Suppressor macrophage treated with lipopolysaccharide for 4 hours (primary cell): ENCODE measurements at regions not wholly inside any gene's neighbourhood (a gene's known extent, or its start where the extent isn't known, plus 50 kb on each side); places are given as distances from the start of the nearest gene placed in this dataset.

Experiments used
- DNase-seq: peaks from one replicate; pipeline ENCODE4 v3.0.0-alpha.2; 2020

- peak; percentile 10 for DNase-seq
These were observed 684.9 kb downstream of the TRAM1L1 start for GRCh38 chr4:116400480-116400879.

GRCh38 chr4:116397714-116398113 lies 687.7 kb downstream of the TRAM1L1 start:
- DNase-seq = no peak

GRCh38 chr4:116397291-116397690 lies 688.1 kb downstream of the TRAM1L1 start:
- no peak for DNase-seq

- DNase-seq = no peak
These were observed 690.0 kb downstream of the TRAM1L1 start for GRCh38 chr4:116395408-116395807.

- no peak for DNase-seq
These were observed 694.4 kb downstream of the TRAM1L1 start for GRCh38 chr4:116391020-116391419.

- DNase-seq = peak; percentile 20
These were observed 696.2 kb downstream of the TRAM1L1 start for GRCh38 chr4:116389139-116389538.

- DNase-seq = no peak
These were observed 697.4 kb downstream of the TRAM1L1 start for GRCh38 chr4:116387937-116388474.

- no peak for DNase-seq
These were observed 698.5 kb downstream of the TRAM1L1 start for GRCh38 chr4:116386856-116387255.

GRCh38 chr4:116385583-116385982 lies 699.8 kb downstream of the TRAM1L1 start:
- DNase-seq = no peak

- DNase-seq = no peak
These were observed 710.6 kb downstream of the TRAM1L1 start for GRCh38 chr4:116374815-116375214.

- no peak for DNase-seq
These were observed 722.8 kb downstream of the TRAM1L1 start for GRCh38 chr4:116362583-116362982.

GRCh38 chr4:116361790-116362189 lies 723.6 kb downstream of the TRAM1L1 start:
- DNase-seq = no peak

GRCh38 chr4:116358633-116359222 lies 726.6 kb downstream of the TRAM1L1 start:
- DNase-seq = peak; percentile 86

- no peak for DNase-seq
These were observed 727.6 kb downstream of the TRAM1L1 start for GRCh38 chr4:116357758-116358157.

- no peak for DNase-seq
These were observed 738.6 kb downstream of the TRAM1L1 start for GRCh38 chr4:116346750-116347149.

GRCh38 chr4:116343809-116344208 lies 741.6 kb downstream of the TRAM1L1 start:
- DNase-seq = peak; percentile 19

GRCh38 chr4:116342143-116342542 lies 743.2 kb downstream of the TRAM1L1 start:
- no peak for DNase-seq

- DNase-seq = no peak
These were observed 752.9 kb downstream of the TRAM1L1 start for GRCh38 chr4:116332508-116332907.

- peak; percentile 13 for DNase-seq
These were observed 757.0 kb downstream of the TRAM1L1 start for GRCh38 chr4:116328261-116328860.

GRCh38 chr4:116323606-116324005 lies 761.8 kb downstream of the TRAM1L1 start:
- no peak for DNase-seq

GRCh38 chr4:116321471-116321870 lies 763.9 kb downstream of the TRAM1L1 start:
- DNase-seq = no peak

- no peak for DNase-seq
These were observed 764.5 kb downstream of the TRAM1L1 start for GRCh38 chr4:116320859-116321258.

GRCh38 chr4:116303736-116304188 lies 781.6 kb downstream of the TRAM1L1 start:
- DNase-seq = no peak

GRCh38 chr4:116302990-116303735 lies 782.2 kb downstream of the TRAM1L1 start:
- DNase-seq = no peak
